ENCODE measurements at regions not wholly inside any gene's neighbourhood (a gene's known extent, or its start where the extent isn't known, plus 50 kb on each side); places are given as distances from the start of the nearest gene placed in this dataset.

DNA sequence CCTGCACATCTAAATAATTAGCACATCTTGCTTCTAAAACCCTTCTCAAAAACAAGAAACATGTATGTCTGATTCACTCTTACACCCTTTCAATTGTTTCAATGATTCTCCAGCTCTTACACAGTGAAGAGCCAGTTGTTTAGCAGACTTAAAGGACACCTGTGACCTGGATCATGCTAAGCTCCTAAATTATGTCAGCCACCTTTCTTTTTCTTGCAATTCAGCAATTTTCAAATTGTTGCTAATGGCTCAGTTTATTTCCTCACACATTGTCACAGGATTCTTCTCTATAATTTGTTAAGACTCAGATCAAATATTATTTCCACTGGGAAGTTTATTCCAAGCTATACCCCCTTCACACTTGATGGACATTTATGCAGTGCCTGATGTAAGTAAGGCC, 413.2 kb downstream of the PLA2G4A start:
- DNase-seq, result no peak

DNA sequence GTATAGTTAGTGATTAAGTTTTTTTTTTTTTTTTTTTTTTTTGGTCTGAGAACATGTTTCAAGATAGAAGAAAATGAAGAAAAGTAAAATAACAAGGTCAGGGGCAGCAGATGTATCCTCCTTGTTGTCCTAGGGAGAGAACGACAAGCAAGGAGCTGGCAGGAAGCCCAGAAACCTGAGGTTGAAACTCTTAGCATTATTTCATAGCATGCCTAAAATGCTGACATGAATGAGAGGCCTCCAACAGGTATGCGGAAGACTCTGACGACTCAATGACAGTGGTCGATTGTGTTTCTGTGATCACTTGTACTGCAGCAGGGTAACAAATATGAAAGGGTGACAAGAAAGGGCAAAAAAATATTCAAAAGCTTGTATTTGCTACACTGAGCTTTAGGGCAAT, 415.9 kb downstream of the PLA2G4A start:
- no peak for DNase-seq

DNA sequence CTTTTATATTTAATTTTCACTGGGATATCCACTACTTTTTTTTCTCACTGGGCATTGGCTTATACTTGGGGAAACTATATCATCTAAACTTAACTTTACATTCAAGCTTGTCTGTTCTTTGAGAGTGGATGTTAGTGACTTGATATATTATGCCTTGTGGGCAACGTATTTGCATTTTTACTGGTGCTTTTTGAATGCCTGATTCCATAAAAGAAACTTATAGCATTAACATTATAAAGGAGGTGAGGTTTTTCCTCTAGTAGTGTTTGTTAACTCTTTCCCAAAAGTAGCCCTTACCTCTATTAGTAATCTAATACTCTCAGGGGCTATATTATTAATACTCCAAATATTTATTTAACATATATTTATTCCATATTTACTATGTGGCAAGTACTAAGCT, 416.5 kb downstream of the PLA2G4A start:
- DNase-seq, result no peak

DNA sequence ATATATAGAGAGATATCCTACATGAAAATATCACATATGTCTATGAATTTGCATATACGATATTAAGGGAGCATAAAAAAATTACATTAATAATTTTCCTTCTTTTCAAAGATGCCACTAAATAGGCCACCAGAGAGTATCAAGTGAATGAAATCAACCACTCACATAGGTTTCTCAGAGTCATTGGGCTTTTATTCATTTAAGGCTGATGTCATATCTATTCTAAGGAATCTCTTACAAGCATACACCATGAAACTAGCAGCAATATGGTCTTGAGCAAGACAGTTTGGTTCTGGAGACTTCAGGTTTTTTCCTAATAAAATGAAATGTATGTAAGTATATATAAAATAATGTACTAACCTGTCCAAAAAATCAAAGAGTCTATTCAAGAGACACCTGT, 420.4 kb downstream of the PLA2G4A start:
- no peak for DNase-seq

DNA sequence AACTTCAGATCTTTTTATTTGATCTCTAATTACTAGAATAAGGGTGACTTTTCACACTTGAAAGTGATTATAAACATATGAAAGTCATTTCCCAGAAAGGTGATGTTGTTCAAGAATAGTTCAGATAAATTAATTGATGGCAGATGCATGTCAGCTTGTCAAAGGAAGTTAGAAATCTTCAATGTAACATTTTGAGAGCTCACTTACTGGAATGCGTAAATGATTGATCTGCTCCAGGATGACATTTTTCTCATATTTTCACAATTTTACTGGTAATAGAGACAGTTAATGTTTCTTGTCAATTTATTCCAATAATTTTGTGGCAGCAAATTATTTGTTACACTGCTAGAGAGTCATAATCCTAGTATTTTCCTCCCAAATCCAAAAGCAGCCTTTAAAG, 424.2 kb downstream of the PLA2G4A start:
- no peak for DNase-seq

DNA sequence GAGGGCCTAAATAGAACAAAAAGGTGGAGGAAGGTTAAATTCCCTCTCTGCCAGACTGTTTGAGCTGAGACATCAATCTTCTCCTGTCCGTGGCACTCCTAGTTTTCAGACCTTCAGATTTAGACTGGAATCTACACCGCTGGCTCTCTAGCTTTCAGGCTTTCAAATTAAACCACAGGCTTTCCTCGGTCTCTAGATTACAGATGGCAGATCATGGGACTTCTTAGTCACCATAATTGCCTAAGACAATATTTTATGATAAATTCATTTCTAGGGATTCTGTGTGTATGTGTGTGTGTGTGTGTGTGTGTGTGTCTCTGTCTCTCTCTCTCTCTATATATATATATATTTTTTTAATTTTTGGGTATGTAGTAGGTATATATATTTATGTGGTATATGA, 428.7 kb downstream of the PLA2G4A start:
- DNase-seq, result no peak

DNA sequence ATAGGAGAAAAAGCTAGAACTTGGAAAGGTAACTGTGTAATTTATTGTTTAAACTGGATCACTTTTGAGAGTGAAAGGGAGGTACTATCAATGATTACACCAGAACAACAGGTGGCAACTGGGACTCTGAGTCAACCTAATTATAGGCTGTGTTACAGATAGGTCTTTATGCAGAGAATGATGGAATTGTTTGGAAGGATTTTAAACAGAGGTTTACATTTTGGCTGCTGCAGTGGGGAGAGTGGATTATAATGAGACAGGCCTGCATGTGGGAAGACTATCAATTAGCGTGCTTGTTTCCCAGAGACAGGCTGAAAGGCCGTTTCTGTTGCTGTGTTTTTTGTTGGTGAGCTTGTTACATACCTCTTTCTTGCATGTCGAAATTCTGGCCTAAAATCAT, 432.9 kb downstream of the PLA2G4A start:
- DNase-seq, result no peak

DNA sequence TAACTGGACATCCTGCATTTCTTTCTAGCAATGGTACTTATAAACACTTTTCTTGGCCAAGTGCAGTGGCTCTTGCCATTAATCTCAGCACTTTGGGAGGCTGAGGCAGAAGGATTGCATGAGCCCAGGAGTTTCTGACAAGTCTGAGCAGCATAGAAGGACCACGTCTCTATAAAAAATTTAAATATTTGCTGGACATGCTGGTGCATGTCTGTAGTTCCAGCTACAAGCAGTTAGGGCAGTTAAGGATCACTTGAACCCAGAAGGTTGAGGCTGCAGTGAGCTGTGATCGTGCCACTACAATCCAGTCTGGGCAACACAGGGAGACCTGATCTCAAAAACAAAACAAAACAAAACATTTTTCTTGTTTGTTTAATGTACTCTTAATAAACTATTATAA, 434.0 kb downstream of the PLA2G4A start:
- no peak for DNase-seq

DNA sequence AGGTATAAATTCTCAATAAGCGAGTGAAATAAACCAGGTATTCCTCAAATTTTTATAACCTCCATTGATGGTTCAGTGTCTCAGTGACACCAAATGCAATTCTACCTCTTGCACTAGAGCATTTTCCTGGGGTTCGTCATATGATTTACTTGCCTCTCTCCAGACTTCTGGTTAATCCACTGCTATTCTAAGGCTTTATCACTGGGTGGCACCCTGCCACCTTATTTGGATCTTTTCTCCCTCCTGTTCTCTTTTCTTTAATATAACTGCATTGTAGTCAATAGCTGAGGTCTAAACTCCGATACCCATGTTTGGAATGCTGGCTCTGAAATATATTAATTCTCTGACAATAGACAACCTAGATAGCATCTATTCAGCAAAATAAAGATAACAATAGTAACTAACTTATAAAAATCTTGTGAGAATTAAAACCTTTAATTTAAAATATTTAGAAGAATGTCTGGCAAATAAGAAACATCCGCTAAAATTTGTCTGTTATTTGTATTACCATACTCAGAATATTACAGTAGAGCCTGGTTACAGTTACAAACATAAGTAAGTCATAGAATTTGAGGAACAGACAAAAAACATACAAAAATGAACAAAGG, 436.4 kb downstream of the PLA2G4A start:
- DNase-seq, result no peak

DNA sequence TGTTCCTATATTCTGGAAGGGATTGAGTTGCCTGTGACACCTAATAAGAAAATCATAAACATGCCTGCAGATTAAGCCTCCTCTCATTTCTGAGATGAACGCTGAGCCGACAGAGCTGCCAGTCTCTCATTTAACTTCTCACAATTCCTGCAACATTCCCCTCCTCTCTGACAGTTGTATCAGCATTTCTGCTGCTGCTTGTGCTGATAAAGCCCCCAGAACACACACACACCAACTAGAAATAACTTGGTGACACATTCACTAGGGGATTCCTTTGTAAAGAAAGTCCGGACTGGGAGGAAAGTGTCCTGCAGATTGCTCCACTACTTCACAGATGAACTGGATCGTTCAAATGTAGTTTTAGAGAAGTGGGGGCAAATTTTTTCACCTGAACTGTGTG, 437.3 kb downstream of the PLA2G4A start:
- no peak for DNase-seq

DNA sequence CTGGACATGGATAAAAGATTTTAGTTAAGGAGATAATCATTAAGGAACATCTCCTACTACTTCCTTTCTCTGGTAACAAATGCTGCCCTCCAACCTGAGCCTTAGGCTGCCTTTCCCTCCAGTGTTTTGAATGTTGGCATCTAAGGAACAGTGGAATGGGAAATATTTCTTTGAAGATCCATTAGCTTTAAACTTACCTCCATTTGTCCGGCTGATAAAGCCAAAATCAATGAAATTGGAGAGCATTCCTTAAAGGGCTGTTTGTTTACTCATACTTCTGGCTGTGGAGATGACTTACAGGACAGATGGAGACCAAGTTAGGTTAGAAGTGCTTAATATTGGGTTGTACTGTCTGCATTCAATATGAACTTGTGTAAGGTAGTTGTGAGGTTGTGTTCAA, 439.1 kb downstream of the PLA2G4A start:
- no peak for DNase-seq

DNA sequence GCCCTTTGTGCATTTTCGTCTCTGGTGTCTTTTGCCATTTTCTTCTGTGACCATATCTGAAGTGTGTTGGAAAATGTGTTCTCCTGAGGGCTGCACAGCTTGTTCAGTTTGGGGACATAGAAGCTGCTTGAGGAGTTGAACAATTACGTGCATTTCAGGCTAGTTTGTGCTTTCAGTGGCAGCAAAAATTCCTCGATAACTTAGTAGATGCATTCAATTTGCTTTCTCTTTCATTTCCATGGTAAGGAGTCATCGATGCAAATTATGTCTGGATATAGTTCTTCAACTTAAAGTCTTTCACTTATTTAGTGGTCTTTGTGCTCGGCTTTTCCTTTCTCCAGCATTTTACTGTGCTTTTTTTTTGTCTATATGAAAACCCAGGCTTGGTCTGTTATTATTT, 441.5 kb downstream of the PLA2G4A start:
- DNase-seq, result no peak

DNA sequence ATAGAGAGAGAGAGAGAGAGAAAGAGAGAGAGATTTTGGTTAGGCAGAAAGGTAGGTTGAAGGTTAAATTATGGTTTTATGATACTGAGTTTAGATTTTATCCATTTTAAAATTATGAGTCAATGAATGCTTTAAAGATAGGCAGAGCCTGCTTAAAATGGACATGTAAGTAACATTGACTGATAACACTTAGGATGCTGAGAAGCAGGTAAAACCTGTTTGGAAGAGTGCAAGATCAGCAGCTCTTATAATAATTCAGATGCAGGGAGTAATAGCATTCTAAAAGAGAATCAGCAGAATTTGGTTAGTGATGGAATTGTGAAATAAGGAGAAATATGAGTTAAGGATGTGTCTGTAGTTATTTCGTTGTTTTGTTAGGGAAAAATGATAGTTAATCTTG, 446.6 kb downstream of the PLA2G4A start:
- no peak for DNase-seq

DNA sequence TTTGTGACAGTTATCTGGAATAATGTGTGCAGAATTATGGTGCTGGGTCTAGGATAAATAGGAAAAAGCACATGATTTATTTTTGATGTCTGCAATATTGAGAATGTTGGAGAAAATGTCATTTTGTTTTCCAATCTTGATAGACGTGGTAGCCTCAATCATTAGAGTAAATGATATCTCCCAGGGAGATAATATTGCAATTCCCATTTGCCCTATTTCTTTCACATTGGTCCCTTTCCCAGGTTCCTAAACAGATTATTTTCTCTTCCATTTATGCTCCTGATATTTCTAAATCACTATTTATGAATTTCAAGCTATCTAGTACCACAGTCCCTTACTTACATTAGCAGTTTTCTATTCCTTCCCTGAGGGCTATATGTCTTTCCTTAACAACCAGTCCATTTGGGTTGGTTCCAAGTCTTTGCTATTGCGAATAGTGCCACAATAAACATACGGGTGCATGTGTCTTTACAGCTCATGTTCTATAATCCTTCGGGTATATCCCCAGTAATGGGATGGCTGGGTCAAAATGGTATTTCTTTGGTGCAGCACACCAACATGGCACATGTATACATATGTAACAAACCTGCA, 447.3 kb downstream of the PLA2G4A start:
- no peak for DNase-seq

DNA sequence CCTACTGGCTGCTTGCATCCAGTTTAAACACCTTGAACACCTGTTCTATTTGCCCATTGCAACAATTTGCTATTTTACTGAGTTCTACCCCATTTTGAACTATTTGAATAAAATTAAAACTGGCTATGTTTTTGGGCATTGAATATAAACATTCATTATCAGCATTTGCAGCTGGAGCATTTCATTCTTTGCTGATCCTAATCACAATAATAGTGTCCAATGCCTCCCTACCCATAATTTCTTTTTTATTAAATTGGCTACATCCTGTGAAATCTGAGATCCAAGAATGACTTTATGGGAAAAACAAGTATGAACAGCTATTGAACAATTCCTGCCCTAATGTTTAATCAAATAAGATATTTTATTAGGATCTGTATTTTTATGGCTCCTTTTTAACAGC, 447.9 kb downstream of the PLA2G4A start:
- DNase-seq, result no peak

DNA sequence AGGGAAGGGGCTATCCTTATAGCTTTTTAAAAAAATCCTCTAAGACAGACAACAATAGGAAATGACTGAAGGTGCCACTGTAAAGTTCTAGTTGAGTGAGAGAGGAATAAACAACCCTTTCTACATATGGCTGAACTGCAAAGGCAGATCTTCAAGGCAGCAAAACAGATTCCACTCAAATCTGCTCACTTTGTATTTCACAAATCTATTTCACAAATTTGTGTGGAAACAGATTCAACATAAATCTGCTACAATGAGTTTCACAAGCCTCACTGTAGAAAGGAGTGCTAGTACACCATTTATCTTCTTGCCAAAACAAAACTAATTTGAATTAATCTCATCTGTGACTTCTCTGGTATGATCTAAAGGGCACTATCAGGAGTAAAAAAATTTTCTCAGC, 451.3 kb downstream of the PLA2G4A start:
- DNase-seq, result no peak

DNA sequence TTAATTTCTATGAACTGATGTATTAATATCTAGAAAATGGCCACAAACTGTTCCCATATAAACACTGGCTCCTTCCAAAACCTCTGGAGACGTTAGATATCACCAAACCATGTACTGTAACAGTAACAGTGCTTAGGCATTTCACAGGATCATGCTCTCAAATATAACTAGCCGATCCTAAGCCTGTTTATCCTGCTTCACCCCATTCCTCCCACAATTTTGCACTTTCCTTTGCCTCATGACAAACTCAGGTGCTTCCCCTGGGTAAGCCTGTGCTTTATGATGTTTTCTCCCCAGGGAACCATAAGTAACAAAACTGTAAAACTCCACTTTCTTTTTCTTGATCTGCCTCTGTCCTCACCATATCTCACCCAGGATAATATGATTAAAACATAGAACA, 452.3 kb downstream of the PLA2G4A start:
- no peak for DNase-seq

DNA sequence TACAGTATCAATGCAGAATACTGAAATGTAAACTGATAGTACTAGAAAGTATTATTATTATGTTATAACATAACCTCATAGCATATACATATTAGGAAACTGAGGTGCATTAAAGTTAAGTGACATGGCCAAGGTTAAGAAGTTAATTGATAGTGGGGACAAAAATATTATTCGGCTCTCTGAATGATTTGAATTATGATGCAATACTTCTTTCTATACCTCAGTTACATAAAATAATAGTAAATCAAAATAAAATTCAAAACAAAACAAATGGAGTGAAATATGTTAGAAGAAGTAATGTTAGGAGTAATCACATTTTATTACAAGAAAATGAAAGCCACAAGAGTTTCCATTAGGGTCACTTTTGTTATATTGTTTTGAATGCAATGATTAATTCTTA, 455.2 kb downstream of the PLA2G4A start:
- no peak for DNase-seq

DNA sequence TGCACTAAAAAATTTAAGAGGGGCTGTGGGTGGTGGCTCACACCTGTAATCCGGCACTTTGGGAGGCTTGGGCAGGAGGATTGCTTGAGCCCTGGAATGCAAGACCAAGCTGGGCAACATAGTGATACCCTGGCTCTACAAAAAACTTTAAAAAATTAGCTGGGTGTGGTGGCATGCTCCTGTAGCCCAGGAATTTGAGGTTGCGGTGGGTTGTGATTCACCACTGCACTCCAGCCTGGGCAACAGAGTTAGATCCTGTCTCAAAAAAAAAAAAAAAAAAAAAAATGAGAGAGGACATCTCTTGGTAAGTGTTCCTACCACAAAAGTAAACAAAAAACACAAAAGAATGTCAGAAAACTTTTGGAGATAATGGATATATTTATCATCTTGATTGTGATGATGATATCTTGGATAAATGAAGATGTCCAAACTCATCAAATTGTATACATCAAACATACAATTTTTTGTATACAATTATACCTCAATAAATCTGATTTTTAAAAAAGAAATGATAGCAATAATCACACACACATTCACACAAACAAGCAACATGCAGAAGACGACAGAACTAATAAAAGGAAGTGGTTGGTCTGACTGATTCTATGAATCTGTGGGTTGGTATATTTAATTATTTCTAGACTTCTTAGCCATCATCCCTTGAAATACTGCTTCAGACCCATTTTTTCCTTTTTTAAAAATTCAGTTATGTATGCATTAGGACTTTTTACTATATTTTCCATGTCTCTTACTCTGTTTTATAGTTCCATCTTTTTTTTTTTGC, 465.9 kb downstream of the PLA2G4A start:
- no peak for DNase-seq

DNA sequence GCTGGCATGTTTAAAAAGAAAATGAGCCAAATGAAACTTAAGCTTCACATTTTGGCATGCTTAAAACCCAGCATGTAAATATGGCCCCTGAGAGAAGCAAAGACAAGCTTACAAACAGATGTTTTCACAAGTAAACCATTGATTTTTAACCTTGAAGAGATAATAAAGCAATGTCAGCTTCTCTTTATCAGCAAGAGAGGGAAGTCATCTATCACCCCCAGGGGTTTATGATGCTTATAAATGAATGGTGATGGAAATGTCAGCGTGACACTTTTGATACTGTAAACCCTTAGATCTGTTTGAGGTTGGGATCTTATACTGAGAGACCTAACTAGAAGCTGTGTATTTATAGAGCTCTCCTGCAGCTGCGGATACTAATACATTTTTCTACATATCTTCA, 471.3 kb downstream of the PLA2G4A start:
- DNase-seq, result no peak

DNA sequence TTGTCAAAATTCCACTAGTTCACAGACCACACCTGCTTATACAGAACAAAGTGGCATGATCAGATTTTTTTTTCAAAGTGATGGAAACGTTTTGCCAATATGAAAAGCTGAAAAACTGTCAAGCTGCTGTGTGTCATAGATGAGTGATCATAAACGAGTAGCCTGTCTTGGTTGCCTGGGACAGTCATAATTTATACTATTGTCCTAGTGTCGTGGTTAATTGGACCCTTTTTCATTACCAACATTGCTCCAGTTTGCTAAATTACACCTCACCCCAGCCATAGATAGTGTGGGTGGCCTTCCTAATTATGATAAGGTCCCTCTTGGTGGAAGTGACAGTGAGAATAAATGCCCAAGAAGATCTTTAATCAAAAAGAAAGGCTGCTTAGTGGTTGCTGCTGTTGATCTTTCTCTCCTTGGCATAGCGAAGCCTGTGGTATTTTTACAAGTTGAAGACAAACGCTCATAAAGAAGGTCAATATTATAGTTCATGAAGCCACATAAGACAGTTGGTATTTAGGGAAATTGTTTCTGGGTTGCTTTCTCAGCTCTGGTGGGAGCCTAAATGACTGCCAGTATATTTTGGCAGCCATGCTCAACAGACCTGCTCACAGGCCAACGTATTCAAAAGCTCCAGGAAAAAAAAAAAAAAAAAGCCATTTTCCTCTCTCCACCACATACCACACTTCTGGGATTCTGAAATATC, 478.1 kb downstream of the PLA2G4A start:
- DNase-seq, result no peak

DNA sequence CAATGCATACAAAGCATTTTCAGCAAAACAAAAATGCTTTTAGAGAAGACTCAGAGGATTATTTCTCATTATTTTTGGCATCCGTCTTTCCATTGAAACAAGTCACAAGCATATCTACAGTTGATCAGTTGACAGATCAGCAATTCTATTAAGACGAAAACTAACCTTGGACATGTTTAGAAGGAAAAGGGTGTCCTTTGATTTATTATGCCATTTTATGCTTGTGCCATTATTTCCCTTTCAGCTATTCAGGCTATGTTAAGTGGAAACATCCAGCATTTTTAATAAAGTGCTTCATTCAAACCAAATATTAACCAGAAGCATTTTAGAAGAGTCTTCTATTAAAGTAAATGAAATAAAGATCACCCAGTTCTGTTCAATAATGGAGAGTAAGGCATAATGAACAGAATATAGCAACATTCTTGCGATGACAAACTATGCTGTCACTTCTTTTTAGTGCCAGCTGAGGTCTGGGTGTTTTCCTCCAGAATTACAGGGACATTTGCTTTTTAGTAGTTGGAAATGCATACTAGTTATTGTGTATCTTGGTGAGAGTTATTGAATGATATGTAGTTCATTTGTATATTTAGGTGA, 481.4 kb downstream of the PLA2G4A start:
- no peak for DNase-seq

DNA sequence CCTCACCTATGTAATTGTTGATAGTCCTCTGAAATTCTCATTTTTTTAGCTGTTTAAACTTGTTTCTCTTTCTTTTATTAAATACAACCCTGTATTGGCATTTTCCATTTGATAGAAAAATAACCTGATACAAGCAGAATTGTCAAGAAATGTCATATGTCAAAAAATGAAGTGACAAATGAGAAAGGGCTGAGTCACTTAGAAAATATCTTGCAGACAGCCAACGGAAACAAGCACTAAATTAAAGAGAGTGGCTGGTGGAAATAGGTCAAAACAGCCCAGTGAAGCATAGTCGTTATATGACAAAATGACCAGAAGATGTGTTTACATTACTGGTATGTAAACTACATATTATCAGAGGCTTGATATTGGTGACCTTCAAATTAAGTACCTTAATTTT, 484.4 kb downstream of the PLA2G4A start:
- no peak for DNase-seq

DNA sequence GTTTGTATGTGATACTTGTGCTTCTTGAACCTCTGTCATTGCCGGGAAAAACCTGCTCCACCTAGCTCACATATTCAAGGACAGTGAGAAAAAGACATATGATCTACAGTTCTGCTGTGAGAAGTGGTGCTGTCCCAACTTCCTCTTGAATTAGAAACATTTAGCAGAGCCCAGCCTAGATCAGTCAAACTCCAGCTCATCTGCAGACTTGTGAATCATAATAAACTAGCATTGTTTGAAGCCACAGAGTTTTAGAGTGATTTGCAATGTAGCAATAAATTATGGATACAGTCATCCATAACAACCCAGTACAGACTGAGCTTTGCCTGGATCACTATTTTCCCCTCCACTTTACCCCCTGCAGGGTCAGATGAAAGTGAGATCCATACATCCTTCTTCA, 497.8 kb downstream of the PLA2G4A start:
- DNase-seq, result no peak

Measured in CD4-positive, alpha-beta T cell treated with Interleukin-17A for 4 hours (primary cell).